ENCODE measurements at regions not wholly inside any gene's neighbourhood (a gene's known extent, or its start where the extent isn't known, plus 50 kb on each side); places are given as distances from the start of the nearest gene placed in this dataset.

DNA sequence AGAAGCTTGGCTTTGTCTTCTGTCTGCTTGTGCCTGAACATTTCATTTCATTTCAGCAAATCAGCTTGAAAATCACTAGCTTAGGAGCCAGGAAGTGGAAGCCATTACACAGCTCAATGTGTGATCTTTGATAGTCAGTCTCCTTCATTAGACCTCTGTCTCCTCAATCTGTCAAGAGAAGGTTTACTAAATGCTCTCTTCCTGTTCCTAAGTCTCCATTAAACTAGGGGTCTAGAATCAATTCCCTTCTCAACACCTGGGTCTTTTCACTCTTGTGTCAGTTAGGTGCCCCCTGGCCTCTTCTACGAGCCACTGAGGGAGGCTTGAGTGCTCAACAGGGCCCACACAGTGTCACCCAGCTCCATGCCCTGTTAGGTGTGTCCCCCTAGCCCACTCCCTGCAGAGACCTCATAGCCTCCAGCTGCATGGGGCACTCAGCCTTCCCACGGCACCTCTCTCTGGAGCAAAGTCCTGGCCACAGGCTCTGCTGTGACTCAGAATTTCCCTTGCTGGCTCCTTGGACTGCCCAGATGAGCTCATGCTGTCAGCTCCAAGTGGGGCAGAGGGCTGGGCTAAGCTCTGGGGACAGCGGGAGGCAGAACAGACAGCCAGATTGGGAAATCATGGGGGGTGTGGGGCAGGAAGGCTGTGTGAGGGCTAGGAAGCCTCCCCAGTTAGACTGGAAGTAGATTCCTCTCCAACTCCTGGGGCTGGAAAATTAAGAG, 115.7 kb upstream of the IPO9 start:
- ATAC-seq, result peak; percentile 87 to 89
- no peak overlapping the region for H3K4me3 ChIP-seq
- peak; percentile 97 for DNase-seq
- in situ Hi-C loops (cut with MboI; ENCODE audit: low sequenced_read_pairs in 4 of 4) (loop anchor here (5.0 to 10.0 kb wide), 2 partner anchors 72 to 74 kb away; no protein-coding TSS in a partner anchor), intact Hi-C loops (cut with DNase I; ENCODE audit: low total_unique reads) (loop anchor here (5.0 kb wide), 1 partner anchor 169 kb away; no protein-coding TSS in a partner anchor)
- no peaks in the 10 kb centered on the region for H3K36me3 ChIP-seq
- H3K27me3 ChIP-seq, result no peaks in the 10 kb centered on the region
- H3K27ac ChIP-seq, result peak overlapping the region; percentile 75 to 85 (median 80)
- no peak for TF ChIP-seq POLR2A (IDR thresholded peaks at IDR 0.05)
- TF ChIP-seq, protein P1, sequence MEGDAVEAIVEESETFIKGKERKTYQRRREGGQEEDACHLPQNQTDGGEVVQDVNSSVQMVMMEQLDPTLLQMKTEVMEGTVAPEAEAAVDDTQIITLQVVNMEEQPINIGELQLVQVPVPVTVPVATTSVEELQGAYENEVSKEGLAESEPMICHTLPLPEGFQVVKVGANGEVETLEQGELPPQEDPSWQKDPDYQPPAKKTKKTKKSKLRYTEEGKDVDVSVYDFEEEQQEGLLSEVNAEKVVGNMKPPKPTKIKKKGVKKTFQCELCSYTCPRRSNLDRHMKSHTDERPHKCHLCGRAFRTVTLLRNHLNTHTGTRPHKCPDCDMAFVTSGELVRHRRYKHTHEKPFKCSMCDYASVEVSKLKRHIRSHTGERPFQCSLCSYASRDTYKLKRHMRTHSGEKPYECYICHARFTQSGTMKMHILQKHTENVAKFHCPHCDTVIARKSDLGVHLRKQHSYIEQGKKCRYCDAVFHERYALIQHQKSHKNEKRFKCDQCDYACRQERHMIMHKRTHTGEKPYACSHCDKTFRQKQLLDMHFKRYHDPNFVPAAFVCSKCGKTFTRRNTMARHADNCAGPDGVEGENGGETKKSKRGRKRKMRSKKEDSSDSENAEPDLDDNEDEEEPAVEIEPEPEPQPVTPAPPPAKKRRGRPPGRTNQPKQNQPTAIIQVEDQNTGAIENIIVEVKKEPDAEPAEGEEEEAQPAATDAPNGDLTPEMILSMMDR (IDR thresholded peaks at IDR 0.05 in 4 of 5, conservative IDR thresholded peaks at IDR 0.05 in 1 of 5), result no peak
- H3K4me1 ChIP-seq, result peaks cover 48 to 70% of the 10 kb centered on the region in 2 donors
- no peaks in the 10 kb centered on the region for H3K9me3 ChIP-seq

DNA sequence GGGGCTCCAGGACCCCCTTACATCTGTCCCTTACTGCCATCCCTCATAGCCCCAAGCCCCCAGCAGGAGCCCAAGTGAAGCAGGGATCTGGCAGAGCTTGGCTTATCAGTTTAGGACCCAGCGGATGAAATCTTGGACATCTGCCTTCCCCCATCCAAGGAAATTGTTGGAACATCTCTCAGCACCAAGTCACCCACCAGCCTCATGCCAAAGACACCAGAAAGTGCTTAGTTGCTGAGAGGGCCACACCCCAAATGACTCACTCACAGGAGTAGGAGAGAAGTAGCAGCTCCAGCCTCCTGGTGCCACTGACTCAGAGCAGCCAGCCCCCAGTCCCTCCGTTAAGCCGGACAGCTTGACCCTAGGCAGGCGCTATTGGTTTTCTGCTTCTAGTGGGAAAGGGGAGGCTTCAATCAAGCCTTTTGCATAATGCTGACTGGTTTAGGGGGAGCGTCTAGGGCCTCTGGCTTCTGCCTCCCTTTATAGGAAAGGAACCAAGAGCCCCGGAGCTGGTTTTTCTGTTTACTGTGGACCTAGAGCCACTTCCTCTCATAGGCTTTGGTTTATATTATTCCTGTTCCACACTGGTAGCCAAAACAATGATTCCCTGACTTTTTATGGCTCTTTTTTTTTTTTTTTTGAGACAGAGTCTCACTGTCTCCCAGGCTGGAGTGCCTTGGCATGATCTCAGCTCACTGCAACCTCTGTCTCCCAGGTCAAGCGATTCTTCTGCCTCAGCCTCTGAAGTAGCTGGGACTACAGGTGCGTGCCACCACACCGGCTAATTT, 114.2 kb upstream of the IPO9 start:
- intact Hi-C loops (cut with DNase I; ENCODE audit: low total_unique reads) (loop anchor here (5.0 kb wide), 1 partner anchor 168 kb away; no protein-coding TSS in a partner anchor), in situ Hi-C loops (cut with MboI; ENCODE audit: low sequenced_read_pairs in 4 of 4) (loop anchor here (5.0 to 10.0 kb wide), 2 partner anchors 70 to 73 kb away; no protein-coding TSS in a partner anchor)
- peak; percentile 25 to 50 for TF ChIP-seq POLR2A (IDR thresholded peaks at IDR 0.05)
- TF ChIP-seq, protein P1 (IDR thresholded peaks at IDR 0.05 in 4 of 5, conservative IDR thresholded peaks at IDR 0.05 in 1 of 5), result no peak
- Histone ChIP-seq H3K27ac (peak overlapping the region; percentile 75 to 85 (median 80)), H3K4me3 (peak overlapping the region in 1 of 4 donors; percentile 11), H3K9me3 (no peaks in the 10 kb centered on the region), H3K4me1 (peaks cover 62 to 83% of the 10 kb centered on the region in 2 donors), H3K36me3 (no peaks in the 10 kb centered on the region), H3K27me3 (no peaks in the 10 kb centered on the region)
- ATAC-seq (peak; percentile 78 to 81), DNase-seq (peak; percentile 89 to 92)

DNA sequence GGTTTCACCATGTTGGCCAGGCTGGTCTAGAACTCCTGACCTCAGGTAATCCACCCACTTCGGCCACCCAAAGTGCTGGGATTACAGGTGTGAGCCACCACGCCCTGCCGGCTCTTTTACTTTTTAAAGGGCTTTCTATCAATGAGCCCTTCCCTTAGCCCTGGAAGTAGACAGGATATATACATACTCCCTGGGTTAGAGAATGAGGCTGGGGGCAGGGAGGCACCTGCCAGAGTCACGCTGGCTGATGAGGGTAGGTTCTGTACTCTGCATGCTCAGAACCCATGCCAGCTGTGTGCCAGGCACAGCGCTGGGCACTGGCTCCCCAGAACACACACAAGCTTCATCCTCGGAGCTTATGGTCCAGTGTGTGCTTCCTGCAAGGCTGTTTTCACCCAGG, 113.6 kb upstream of the IPO9 start:
- ATAC-seq (no peak), DNase-seq (no peak)
- no peaks in the 10 kb centered on the region for H3K36me3 ChIP-seq
- intact Hi-C loops (cut with DNase I; ENCODE audit: low total_unique reads) (no loop called here), in situ Hi-C loops (cut with MboI; ENCODE audit: low sequenced_read_pairs in 4 of 4) (loop anchor here in 1 of 4 donors (10.0 kb wide), 1 partner anchor 69 kb away; no protein-coding TSS in a partner anchor)
- peaks cover 68 to 89% of the 10 kb centered on the region in 2 donors for H3K4me1 ChIP-seq
- TF ChIP-seq POLR2A (IDR thresholded peaks at IDR 0.05), result no peak
- H3K9me3 ChIP-seq, result no peaks in the 10 kb centered on the region
- no peaks in the 10 kb centered on the region for H3K27me3 ChIP-seq
- H3K4me3 ChIP-seq, result no peak overlapping the region
- H3K27ac ChIP-seq, result peak overlapping the region; percentile 75 to 85 (median 80)

- in situ Hi-C loops (cut with MboI; ENCODE audit: low sequenced_read_pairs in 4 of 4), result loop anchor here in 1 of 4 donors (10.0 kb wide), 1 partner anchor 69 kb away; no protein-coding TSS in a partner anchor
These were observed 112.9 kb upstream of the IPO9 start for GRCh38 chr1:201715801-201716741.

More at GRCh38 chr1:201715801-201716741, 112.9 kb upstream of the IPO9 start:
- TF ChIP-seq POLR2A (IDR thresholded peaks at IDR 0.05), result no peak
- TF ChIP-seq, protein P1 (IDR thresholded peaks at IDR 0.05 in 4 of 5, conservative IDR thresholded peaks at IDR 0.05 in 1 of 5), result no peak
- no peaks in the 10 kb centered on the region for H3K9me3 ChIP-seq
- H3K27ac ChIP-seq, result peak overlapping the region; percentile 75 to 85 (median 80)
- intact Hi-C loops (cut with DNase I; ENCODE audit: low total_unique reads), result loop anchor here (2.0 kb wide), 1 partner anchor 23 kb away; no protein-coding TSS in a partner anchor
- ATAC-seq (no peak), DNase-seq (no peak)
- no peak overlapping the region for H3K4me3 ChIP-seq
- no peaks in the 10 kb centered on the region for H3K36me3 ChIP-seq
- no peaks in the 10 kb centered on the region for H3K27me3 ChIP-seq
- peaks cover 71 to 89% of the 10 kb centered on the region in 2 donors for H3K4me1 ChIP-seq
